HFF-Myc (cell line): ENCODE measurements at regions not wholly inside any gene's neighbourhood (a gene's known extent, or its start where the extent isn't known, plus 50 kb on each side); places are given as distances from the start of the nearest gene placed in this dataset.

ENCODE experiments used
- DNase-seq: peaks from one replicate; pipeline ENCODE4 v3.0.0-alpha.2; 2011; ENCODE audit warnings: low read depth; ENCODE audit errors: extremely low read depth
- H3K4me3 ChIP-seq: replicated peaks from 2 replicates; pipeline ENCODE4 v1.5.1; 2011; ENCODE audit warnings: low read depth, mild to moderate bottlenecking, control low read depth, low read length
- TF ChIP-seq, protein P1 (sequence below): IDR thresholded peaks from 2 replicates; pipeline ENCODE4 v1.5.1; 2012; ENCODE audit warnings: mild to moderate bottlenecking, low read depth, low read length, control low read depth; ENCODE audit errors: missing control alignments

- no peak overlapping the region for H3K4me3 ChIP-seq
- no peak for DNase-seq
- TF ChIP-seq, protein P1, sequence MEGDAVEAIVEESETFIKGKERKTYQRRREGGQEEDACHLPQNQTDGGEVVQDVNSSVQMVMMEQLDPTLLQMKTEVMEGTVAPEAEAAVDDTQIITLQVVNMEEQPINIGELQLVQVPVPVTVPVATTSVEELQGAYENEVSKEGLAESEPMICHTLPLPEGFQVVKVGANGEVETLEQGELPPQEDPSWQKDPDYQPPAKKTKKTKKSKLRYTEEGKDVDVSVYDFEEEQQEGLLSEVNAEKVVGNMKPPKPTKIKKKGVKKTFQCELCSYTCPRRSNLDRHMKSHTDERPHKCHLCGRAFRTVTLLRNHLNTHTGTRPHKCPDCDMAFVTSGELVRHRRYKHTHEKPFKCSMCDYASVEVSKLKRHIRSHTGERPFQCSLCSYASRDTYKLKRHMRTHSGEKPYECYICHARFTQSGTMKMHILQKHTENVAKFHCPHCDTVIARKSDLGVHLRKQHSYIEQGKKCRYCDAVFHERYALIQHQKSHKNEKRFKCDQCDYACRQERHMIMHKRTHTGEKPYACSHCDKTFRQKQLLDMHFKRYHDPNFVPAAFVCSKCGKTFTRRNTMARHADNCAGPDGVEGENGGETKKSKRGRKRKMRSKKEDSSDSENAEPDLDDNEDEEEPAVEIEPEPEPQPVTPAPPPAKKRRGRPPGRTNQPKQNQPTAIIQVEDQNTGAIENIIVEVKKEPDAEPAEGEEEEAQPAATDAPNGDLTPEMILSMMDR, result no peak
These were observed 773.5 kb upstream of the EEF2KMT start for GRCh38 chr16:5870886-5871691.

DNA sequence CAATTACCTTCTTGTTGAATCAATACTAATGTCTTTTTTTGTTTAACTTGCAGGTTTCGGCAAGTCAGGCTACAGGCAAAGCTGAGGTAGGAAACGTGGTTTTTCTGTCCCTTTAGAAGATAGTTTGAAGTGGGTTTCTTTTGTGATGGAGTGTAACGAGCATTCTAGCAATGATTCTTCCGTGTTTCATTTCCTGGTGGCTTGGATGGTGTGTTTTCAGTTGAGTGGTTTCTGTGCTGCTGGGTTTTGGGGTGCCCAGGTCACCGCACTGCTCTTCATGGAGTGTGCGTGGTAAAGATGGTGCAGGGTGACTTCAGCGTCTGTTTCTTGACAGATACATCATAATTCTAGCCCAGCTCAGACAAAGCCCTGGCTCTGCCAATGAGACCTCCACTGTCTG, 769.7 kb upstream of the EEF2KMT start:
- TF ChIP-seq, protein P1, result no peak
- no peak overlapping the region for H3K4me3 ChIP-seq
- DNase-seq, result no peak

GRCh38 chr16:5865236-5865635, 767.6 kb upstream of the EEF2KMT start:
- DNase-seq, result no peak
- TF ChIP-seq, protein P1, result no peak
- H3K4me3 ChIP-seq, result no peak overlapping the region

DNA sequence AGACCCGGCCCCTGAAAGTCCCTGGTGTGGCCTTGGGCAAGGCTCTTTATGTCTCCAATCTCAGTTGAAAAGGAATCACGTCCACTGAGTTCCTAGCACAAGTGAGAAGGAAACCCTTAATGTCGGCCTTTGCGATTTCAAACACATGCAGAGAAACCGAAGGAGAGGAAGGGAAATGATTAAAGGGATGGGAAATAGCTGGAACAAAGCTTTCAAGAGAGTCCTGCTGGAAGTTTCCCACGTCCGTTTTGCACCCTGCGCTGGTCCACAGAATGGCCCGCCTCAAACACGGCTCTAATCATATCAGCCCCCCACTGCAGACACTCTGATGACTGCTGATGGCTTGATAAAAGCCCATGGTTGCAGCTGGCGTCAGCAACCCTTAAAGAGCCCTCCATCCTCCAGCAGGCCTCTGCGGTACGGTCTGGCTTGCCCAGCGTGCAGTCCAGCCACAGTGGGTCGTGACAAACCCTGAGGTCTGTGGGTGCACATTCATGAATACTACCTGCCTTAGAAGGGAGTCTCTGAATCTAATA, 765.5 kb upstream of the EEF2KMT start:
- TF ChIP-seq, protein P1, result no peak
- no peak overlapping the region for H3K4me3 ChIP-seq
- DNase-seq, result no peak

GRCh38 chr16:5862103-5862840, 764.7 kb upstream of the EEF2KMT start:
- H3K4me3 ChIP-seq, result no peak overlapping the region
- TF ChIP-seq, protein P1, result no peak
- DNase-seq, result no peak

GRCh38 chr16:5861241-5861640, 763.6 kb upstream of the EEF2KMT start:
- no peak for DNase-seq
- no peak overlapping the region for H3K4me3 ChIP-seq
- TF ChIP-seq, protein P1, result no peak
